DMS79 (cell line): ENCODE measurements at regions not wholly inside any gene's neighbourhood (a gene's known extent, or its start where the extent isn't known, plus 50 kb on each side); places are given as distances from the start of the nearest gene placed in this dataset.
"Not testable (repeated sequence)": the region's sequence is repeated elsewhere in the genome, so short reads cannot be mapped to it uniquely, and the experiment has no call there.

Experiments
- DNase-seq: peaks from one replicate; lab custom pipeline; 2025; lab: John Stamatoyannopoulos, UW

DNA sequence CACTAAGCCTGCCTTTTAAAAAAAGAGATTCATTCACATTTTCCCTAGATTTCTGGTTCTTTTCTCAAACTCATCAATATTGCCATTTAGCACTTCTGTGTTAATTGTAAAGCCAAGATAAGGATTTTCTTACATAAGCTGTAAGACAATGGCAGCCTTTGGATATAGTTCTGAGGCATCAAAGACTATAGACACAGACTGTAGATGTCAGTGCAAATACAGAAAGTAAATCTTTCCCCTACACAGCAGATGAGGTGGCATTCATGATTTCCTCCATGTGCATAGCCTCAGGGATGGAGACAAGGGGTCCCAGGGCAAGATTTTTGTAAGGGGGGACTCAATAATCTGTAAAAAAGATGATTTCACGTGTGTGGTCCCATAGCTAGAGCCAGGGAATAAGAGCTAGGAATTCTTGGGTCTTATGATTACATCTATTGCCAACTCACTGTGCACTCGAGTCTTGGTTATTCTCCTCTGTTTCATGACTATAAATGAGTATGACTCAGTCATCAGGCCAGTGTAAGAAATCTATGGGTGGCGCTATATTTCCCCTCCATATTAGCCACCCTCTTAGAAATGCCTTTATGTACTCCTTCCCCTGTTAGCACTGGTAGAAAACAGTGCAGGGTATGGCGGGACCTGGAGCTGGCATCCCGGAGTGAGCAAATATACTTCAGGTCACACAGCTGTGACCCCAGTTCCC lies 207.5 kb downstream of the EXOC5 start:
- no peak for DNase-seq

DNA sequence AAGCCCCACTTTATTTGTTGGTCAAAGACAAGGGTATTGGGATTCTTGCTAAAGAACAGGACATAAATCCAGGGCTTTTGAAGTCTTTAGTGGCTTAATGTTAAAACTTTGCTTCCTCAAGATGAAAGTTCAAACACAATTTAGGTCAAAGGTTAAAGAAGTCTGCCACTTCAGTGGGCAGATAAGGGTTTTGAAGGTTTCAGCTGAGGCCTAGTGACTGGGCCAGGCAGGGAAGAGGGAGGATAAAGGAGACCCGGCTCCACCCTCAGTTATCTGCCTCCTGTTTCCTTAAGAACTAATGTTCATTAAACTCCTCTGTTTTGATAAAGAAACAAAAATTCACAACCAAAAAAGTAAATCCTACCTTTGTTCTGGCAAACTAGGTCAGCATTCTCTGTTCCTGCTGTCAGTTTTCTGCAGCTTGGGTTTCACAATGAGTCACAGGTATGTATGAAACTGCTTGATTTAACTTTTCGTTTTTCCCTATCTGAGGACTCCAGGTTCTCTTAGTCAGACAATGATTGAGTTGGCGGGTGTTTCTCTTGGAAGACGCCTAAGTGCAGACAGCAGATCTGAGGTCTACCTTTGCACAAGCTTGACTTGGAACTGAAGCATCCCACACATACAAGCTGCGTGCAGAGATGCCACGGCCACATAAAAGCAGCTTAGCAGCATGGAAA lies 208.3 kb downstream of the EXOC5 start:
- DNase-seq = no peak

DNA sequence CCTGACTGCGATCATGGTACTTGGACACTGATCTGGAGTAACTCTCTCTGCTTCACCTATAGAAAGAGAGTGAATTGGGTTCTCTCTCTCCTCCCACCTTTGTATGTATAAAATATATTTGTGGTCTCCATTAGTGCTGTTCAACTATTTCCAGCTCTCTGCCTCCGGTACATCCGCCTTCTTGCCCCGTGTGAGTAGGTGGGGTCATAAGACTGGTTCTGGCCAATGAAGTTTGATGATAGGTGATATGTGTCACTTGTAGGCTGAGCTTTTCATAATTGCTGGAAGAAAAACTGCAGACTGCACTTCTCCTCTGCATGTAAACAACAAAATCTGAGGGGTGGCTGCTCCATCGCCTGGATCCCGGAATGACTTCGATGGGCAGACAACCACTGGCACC lies 210.4 kb downstream of the EXOC5 start:
- no peak for DNase-seq

DNA sequence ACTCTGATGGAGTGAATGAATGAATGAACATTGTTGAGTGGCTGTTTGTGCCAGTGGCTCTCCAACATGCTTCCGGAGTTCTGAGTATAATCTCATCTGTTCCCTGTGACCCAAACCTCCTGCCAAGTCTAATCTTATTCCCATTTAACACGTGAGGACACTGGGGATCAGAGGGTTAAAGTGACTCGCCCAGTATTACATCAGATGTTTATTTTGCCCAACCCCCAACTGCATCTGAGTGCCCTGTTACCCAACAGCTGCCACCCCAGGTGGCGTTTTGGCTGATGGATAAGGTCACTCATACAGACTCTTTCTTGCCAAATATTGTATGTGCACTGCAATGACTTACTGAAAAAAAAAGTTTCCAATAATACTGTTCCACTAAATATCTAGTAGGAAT lies 210.9 kb downstream of the EXOC5 start:
- DNase-seq = no peak

DNA sequence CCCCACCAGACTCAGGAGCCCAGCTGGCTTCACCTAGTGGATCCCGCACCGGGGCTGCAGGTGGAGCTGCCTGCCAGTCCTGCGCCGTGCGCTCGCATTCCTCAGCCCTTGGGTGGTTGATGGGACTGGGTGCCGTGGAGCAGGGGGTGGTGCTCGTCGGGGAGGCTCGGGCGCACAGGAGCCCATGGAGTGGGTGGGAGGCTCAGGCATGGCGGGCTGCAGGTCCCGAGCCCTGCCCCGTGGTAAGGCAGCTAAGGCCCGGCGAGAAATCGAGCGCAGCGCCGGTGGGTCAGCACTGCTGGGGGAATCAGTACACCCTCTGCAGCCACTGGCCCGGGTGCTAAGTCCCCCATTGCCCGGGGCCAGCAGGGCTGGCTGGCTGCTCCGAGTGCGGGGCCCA lies 212.2 kb downstream of the EXOC5 start:
- DNase-seq = not testable (repeated sequence)

DNA sequence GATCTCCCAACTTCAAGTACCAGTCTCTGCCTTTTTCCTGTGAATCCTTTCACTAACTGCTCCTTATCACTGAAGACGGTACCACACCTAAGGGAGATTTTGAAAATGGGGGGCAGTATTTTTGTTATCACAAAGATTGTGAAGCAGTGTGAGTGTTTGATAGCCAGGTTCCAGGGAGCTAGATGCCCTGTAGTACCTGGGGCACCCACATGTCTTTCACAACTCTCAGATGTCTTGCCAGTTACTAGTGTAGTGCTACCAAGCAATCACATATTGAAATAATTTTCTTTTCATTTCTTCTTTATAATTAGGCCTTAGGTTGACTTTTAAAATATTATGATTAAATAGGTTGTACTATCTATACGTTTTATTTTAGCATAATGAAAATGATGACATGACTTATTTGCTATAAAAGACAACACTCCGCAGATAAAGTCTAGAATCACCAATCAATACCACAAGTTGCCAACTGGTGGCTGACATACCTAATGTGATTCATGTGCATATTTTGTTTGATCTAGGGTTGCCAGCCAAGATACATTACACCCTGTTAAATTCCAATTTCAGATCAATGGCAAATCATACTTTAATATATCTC lies 215.9 kb downstream of the EXOC5 start:
- DNase-seq = no peak

DNA sequence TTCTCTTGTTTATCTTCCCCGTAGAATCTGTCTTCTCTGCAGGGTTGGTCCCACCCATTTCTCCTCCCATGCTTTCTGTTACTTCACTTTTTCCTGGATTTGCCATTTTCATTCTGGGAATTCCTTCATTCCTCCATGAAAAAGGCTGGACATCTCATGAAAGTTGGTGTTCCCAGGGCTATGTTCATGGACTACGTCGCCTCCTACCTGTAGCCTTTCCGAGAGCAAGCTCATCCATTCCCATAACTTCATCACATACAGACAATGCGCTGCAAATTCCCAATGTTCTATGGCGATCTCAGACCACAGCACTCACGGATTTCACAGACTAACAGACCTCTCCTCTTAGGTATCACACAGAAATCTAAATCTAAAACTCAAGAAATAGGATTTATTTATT lies 217.1 kb downstream of the EXOC5 start:
- DNase-seq = no peak

DNA sequence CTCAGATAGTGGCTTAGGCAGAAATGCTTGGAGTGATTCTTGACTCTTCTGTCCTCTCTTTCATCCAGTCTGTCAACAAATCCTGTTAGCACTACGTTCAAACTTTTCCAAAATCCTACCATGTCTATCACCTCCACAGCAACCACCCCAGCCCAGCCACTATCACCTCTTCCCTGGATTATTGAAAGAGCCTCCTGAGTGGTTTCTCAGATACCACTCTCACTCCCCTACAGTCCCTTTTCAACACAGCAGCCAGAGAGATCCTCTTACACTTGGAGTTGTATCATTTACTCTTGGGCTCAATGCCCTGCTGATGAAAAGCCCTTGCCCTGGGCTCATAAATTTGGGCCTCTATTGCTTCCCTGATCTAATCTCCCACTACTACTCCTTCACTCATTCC lies 218.9 kb downstream of the EXOC5 start:
- DNase-seq = no peak

DNA sequence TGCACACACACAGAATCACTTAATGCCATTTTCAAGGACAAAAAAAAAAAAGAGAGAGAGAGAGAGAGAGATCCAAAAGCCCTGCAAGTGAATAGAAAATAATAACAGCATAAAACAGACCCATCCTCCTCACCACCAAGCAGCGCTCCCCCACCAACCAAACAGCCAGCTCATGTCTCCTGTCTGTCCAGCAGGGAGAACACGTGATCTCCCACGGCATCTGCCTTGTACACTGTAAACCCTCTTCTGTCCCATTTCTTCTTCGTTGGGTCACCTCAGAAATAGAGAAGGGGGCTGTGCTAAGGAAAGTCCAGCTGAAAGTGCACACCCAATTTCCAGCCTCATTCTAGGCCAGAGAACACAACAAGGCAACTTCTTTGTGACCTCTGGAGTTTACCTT lies 222.5 kb downstream of the EXOC5 start:
- DNase-seq = no peak

DNA sequence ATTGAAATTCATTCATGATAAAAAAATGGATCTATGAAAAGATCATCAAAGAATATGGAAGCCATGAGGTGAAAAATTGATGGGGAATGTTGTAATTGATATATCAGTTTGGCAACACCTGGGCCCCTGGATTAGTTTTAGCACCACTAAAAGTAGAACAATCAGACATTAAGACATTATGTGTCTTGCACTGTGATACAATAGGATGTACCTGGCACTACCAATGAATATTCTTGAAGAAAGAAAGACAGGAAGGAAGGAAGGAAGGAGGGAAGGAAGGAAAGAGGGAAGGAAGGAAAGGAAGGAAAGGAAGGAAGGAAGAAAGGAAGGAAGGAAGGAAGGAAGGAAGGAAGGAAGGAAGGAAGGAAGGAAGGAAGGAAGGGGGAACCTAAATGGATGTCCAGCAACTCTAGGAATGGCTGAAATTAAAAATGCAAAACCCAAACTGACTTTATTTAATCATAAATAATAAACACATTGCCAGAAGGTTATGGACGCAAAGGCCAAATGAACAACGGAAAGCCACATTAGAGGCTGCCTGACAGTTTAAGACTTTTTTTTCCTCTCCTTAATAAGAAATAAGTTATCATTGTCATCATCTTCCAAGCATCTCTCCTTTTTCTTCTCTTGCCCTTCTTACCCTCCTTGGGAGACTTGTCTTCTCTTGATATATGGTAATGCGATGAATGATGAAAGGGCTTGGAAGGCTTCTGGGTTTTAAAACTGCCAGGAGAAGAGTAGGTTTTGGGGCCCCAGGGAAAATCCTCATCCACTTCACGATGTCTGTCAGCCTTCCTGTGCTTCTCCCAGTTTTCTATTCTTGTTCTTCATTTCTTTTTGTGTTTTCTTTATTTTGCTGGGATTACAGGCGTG lies 224.4 kb downstream of the EXOC5 start:
- not testable (repeated sequence) for DNase-seq

DNA sequence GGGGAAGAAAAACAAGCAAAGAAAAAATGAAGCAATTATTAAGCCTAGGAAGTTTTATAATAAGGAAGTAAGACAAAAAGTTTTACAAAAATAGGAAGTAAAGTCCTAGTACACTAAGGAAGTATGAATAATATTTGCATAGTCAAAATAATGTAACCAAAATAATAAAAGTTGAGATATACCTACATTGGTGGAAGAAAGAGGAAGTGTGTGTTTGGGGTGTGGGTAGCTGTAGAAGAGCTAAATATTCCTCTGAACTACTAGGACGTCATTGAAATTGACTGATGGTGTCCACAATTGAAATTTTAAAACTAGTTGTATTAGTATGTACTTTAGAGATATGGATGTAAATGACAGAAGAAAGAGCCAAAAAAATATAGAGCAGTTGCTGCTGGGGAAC lies 228.4 kb upstream of the OTX2 start:
- DNase-seq = no peak

DNA sequence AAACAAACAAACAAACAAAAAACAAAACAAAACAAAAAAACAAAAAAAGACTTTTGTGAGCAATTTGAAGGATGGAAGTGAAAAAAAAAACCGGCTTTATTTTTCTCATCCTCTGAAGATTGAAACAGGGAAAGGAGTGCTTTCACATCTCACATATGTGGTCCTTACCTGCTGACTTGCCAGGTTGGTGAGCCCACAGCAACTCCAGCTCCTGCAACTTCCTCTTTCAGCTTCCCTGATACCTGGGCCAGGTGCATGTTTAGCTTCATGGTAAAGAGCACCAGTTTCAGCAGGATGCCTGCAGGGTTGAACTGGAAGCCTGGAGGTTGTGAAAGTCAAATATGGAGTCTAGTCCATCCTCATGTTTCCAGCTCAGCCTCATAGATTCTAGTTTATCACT lies 221.2 kb upstream of the OTX2 start:
- DNase-seq = no peak

DNA sequence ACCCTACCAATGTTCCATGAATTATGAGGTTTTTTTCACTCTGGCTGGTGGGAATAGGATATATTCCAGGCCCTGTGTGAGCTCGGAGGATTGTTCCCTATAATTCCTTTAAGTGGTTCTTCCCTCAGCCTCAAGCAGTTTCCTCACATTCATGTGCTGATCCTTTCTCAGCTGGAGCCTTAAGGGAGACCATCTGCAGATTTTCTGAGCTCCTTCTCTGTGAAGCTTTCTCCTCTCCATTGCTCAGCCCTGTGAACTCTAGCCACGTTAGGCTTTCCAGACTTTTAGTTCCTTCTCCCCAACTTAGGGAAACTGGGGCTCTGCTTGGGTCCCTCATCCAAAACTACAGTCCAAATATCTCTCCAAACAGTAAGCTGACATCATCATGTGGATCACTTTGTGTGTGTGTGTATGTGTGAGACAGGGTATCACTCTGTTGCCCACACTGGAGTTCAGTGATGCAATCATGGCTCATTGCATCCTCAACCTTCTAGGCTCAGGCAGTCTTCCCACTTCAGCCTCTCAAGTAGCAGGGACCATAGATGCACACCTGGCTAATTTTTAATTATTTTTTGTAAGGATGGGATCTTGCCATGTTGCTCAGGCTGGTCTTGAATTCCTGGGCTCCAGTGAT lies 219.5 kb upstream of the OTX2 start:
- DNase-seq = no peak

DNA sequence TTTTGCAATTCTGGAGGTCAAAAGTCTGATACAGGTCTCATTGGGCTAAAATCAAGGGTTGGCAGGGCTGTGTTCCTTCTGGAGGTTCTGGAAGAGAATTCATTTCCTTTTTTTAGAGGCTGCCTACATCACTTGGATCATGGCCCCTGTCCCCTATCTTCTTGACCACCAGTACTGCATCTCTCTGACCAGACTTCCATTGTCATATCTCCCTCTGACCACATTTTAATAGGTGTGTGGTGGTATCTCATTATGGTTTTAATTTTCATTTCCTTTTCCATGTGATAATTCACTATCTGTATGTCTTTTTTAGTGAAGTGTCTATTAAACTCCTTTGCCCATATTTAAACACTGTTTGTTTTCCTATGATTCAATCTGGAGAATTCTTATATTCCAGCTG lies 215.2 kb upstream of the OTX2 start:
- no peak for DNase-seq

DNA sequence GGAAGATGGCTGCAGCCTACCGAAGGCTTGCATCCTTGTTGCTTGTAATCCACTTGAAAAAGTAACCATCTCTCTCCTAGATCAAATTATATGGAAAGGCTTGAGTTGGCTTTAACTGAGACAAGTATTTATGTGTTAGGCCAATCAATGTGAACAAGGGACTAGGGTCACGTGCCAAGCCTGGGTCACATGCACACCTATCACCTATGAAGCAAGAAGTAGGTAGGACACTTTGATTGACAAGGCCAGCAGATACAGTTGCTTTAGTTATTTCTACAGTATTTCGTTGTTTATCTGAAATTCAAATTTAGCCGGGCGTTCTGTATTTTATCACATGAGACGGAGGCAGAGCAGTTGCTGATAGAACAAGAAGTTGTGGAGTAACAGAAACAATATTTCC lies 212.3 kb upstream of the OTX2 start:
- no peak for DNase-seq

DNA sequence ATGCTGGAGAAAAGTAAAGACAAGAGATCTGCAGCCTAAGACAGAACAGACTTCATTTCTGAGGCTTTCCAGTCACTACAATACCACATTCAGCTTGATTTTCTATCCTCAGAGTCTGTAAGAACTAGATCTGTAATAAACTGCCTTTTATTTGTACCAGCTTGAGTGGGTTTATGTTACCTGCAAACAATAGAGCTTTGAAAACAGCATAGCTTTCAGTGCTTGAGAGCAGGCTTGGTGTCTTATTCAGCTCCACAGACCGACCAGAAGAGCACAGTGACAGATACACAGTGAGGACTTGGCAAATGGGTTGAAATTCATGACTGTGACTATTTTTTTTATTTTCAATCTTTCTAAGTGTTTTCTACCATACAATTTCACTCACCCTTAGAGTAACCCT lies 207.8 kb upstream of the OTX2 start:
- no peak for DNase-seq

DNA sequence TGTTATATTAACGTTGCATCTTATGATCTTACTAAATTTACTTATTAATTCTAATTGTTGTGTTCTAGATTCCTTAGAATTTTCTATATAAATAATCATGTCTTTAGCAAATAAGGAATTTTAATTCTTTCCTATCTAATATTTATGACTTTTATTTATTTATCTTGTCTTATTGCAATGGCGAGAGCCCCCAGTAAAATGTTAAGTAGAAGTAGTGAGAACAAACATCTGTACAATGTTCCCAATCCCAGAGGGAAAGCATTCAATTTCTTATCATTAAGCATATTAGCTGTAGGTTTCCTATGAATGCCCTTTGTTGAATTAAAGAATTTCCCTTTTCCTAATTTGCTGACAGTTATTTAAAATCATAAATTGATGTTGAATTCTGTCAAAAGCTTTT lies 203.7 kb upstream of the OTX2 start:
- DNase-seq = no peak

DNA sequence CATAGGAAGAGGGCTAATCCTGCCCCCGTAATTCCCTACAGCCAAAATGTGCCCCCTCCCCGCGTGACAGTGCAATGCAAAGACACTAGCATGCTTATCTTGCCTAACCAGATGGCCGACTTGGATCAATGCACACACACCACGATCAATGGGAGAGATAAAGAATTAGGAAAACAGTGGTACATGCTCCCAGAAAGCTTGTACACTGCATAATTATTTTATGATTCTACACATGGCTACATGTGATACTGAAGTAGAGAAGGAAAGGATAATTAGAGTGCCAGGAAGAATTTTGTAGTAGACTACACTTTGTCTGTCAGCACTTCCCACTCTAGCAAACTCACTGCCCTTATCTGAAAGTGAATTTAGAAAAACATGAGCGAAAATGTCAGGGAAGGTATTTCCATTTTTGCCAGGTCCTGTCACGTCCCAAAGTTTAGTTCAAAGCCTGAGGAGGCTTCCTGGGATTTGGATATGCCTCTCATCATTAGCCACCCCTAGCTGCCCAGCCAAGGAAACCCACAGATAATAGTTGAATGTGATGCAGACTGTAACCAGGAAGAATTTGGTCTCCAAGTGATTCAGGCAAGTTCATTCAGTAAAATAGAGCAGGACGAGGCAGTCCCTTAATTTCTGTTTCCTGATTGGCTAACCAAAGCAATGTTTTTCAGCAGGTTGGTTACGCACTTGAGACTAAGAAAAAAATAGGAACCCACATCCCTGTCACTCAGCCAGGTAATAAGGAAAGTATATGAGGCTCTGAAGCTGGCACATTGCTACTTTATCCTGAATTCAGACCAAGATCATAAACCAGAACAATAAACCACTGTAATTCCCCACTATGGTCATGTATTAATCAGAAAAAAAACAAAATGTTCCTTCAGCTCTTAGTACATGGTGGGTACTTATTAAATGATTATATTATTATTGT lies 199.6 kb upstream of the OTX2 start:
- DNase-seq = no peak

DNA sequence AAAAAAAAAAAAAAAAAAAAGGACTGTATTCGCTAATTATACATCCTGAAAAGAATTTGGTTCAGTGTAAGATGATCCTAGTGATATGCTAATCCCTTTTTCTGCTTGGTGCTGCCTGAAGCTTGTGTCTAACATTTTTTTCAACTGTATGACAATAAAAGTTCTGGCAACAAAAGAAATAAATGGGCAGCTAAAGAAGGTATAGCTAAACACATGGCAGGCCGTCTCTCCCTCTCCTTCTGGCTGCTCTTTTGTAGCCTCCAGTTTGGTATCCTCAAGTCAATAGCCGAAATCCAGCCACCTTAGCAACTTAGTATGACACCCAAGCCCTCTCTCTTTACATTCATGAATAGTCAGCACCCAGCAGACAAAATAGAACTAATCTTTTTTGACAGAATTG lies 198.3 kb upstream of the OTX2 start:
- no peak for DNase-seq

DNA sequence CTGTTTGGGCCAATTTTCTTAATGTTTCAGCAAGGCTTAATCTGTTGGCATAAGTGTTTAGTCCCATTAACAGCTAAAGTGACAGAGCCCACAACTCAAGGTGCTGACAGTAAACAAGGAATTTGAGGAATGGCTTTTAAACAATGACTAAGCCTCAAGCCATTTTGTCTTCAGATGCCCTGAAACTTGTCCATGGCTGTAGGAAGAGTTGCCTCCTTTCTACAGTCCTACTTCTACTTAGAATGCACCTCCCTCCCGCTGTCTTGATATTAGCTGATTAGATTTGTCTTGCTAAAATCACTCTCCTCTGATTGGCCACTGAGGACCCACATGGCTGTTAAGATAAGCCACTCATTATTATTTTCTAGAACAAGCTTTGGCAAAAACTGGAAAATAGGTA lies 188.4 kb upstream of the OTX2 start:
- no peak for DNase-seq
